Right cardiac atrium (tissue), 5 donors: ENCODE measurements at regions not wholly inside any gene's neighbourhood (a gene's known extent, or its start where the extent isn't known, plus 50 kb on each side); places are given as distances from the start of the nearest gene placed in this dataset.

Source experiments
- ATAC-seq, 2 donors: fragments of 200-7000 bp; cut with Tn5 transposase; one replicate each; pipeline versions ENCODE4 v1.8.0 to v1.9.1; 2020; ENCODE audit warnings: moderate library complexity in 2 of 2, mild to moderate bottlenecking in 1 of 2
- DNase-seq, 3 donors: peaks; one replicate each; pipeline ENCODE4 v3.0.0-alpha.2; 2020
- H3K27ac ChIP-seq: one replicate; pipeline ENCODE4 v1.5.1; 2013; ENCODE audit warnings: mild to moderate bottlenecking, low read length, control low read depth, moderate library complexity
- H3K27me3 ChIP-seq: one replicate; pipeline ENCODE4 v1.6.1; 2013; ENCODE audit not compliant: control insufficient read depth, insufficient read depth
- H3K4me1 ChIP-seq: one replicate; pipeline ENCODE4 v1.6.1; 2013; ENCODE audit warnings: low read length; ENCODE audit not compliant: control insufficient read depth, insufficient read depth
- H3K4me3 ChIP-seq: one replicate; pipeline ENCODE4 v1.5.1; 2013; ENCODE audit warnings: low read length, control low read depth
- H3K9me3 ChIP-seq: one replicate; pipeline ENCODE4 v1.6.1; 2013; ENCODE audit warnings: low read length; ENCODE audit not compliant: control insufficient read depth
- WGBS: extraction: QIAGEN DNeasy Blood & Tissue Kit; methylation state at CpG from one replicate; pipeline ENCODE4 v1.1.7; 2013; 5-methylcytosine and 5-hydroxymethylcytosine counted together
- intact Hi-C, 4 donors: fragments of 100-400 bp; cut with DNase I; formaldehyde crosslinking; loops; one replicate each; pipeline versions ENCODE4 v1.11.0 to v1.14.0; 2022 to 2023
- donor health status: healthy with polysubstance abuse.
- donor health status: DM: no; HTN: yes; CAD: no.
- donor health status: DM: no; HTN: no; CAD: no.
- donor health status: DM: no; HTN: yes; CAD: no; lungs with severe emphysema.
- donor health status: DM: yes; HTN: yes; CAD: no.

DNA sequence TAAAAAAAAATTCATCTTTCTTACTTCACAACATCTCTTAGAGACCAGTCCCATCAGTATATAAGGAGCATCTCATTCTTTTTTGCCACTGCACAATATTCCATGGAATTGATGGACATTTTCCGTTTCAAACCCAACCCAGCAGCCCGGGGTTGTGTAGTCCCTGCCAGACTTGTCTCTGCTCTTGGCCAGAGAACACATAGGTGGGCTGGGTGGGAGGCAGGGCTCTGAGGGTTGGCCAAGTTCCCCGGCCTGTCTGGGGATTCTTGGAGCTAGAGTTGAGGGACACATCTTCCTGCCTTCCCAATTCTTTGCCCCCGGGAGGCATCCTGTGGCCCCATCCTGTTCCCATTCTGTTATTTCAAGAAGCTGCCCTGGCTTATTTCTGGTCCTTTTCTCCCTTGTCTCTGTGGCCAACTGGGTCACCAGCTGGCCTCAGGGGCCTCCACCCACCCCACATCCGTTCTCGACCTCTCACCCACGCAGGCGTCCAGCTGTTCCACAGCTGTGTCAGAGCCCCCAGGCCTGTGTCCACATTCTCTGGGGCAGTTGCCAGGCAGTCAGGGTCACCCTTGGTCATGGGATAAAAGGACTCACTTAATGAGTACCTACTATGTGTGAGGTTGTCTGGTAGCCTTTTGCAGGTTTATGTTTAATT, 52.0 kb upstream of the CCDC63 start:
- 34% methylated on average over 8 of the region's 8 CpGs for WGBS
- Histone ChIP-seq H3K4me3 (no peak overlapping the region), H3K27me3 (no peaks in the 10 kb centered on the region), H3K4me1 (no peaks in the 10 kb centered on the region), H3K27ac (no peak overlapping the region), H3K9me3 (no peaks in the 10 kb centered on the region)
- DNase-seq, result peak; percentile 70 to 83 (median 82)
- intact Hi-C loops, result no loop called here
- ATAC-seq, result peak; percentile 82 to 89

GRCh38 chr12:110796952-110797351, 49.8 kb upstream of the CCDC63 start:
- Histone ChIP-seq H3K9me3 (no peaks in the 10 kb centered on the region), H3K27me3 (no peaks in the 10 kb centered on the region), H3K4me1 (no peaks in the 10 kb centered on the region), H3K27ac (no peak overlapping the region), H3K4me3 (no peak overlapping the region)
- DNase-seq (no peak), ATAC-seq (no peak)
- 95% methylated on average over 8 of the region's 8 CpGs for WGBS
- intact Hi-C loops, result no loop called here
